Stimulated activated CD4-positive, alpha-beta T cell treated with anti-CD3 and anti-CD28 coated beads, Interleukin-4, amount 100 ng/mL, for 1 hour (primary cell): ENCODE measurements at regions not wholly inside any gene's neighbourhood (a gene's known extent, or its start where the extent isn't known, plus 50 kb on each side); places are given as distances from the start of the nearest gene placed in this dataset.

Source experiments
- DNase-seq: peaks from one replicate; pipeline ENCODE4 v3.0.0-alpha.2; 2020

GRCh38 chr20:57890202-57890800, 180.5 kb upstream of the PMEPA1 start:
- no peak for DNase-seq

GRCh38 chr20:57888591-57888990, 178.8 kb upstream of the PMEPA1 start:
- DNase-seq = no peak

GRCh38 chr20:57884956-57885355, 175.1 kb upstream of the PMEPA1 start:
- DNase-seq = no peak

- no peak for DNase-seq
Measured at GRCh38 chr20:57883761-57884160, 173.9 kb upstream of the PMEPA1 start.

- no peak for DNase-seq
Measured at GRCh38 chr20:57883224-57883623, 173.4 kb upstream of the PMEPA1 start.

GRCh38 chr20:57882451-57883161, 172.8 kb upstream of the PMEPA1 start:
- no peak for DNase-seq

GRCh38 chr20:57881466-57882385, 171.9 kb upstream of the PMEPA1 start:
- no peak for DNase-seq

GRCh38 chr20:57880571-57880892, 170.7 kb upstream of the PMEPA1 start:
- no peak for DNase-seq

GRCh38 chr20:57879779-57880570, 170.2 kb upstream of the PMEPA1 start:
- no peak for DNase-seq

GRCh38 chr20:57879437-57879778, 169.6 kb upstream of the PMEPA1 start:
- DNase-seq = no peak

GRCh38 chr20:57878786-57879424, 169.1 kb upstream of the PMEPA1 start:
- DNase-seq = no peak

- DNase-seq = no peak
Measured at GRCh38 chr20:57877995-57878394, 168.2 kb upstream of the PMEPA1 start.

GRCh38 chr20:57877131-57877824, 167.5 kb upstream of the PMEPA1 start:
- DNase-seq = no peak

GRCh38 chr20:57876163-57876562, 166.3 kb upstream of the PMEPA1 start:
- no peak for DNase-seq

- DNase-seq = no peak
Measured at GRCh38 chr20:57874141-57874540, 164.3 kb upstream of the PMEPA1 start.

GRCh38 chr20:57872816-57873409, 163.1 kb upstream of the PMEPA1 start:
- no peak for DNase-seq

GRCh38 chr20:57871237-57871632, 161.4 kb upstream of the PMEPA1 start:
- no peak for DNase-seq

GRCh38 chr20:57870597-57871236, 160.9 kb upstream of the PMEPA1 start:
- no peak for DNase-seq

- no peak for DNase-seq
Measured at GRCh38 chr20:57869951-57870315, 160.1 kb upstream of the PMEPA1 start.

- no peak for DNase-seq
Measured at GRCh38 chr20:57869291-57869950, 159.6 kb upstream of the PMEPA1 start.

GRCh38 chr20:57868310-57868709, 158.5 kb upstream of the PMEPA1 start:
- DNase-seq = no peak
